Midbrain (tissue), 1 donor: ENCODE measurements at regions not wholly inside any gene's neighbourhood (a gene's known extent, or its start where the extent isn't known, plus 50 kb on each side); places are given as distances from the start of the nearest gene placed in this dataset.

Source experiments
- DNase-seq: peaks from one replicate; lab custom pipeline; 2025; lab: John Stamatoyannopoulos, UW

GRCh38 chr4:124469981-124470380 is 242.6 kb downstream of the ANKRD50 start:
- no peak for DNase-seq

DNA sequence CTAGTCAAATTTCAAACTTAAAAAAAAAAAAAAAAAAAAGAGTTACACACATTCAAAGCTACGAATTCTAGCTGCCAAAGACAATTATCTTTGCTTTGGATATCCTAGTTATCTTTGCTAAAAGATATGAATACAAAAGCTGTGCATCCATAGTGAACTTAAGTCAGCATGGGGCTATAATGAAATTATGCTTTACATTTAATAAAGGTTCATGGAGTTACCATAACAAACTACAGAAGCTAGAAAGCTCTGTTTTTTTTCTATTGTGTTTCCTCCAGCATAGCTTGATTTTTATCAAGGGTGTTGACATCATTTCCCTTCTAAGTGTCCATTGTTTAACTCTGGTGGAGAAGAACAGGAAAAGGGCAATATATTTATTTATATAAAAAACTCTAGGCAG is 234.1 kb downstream of the ANKRD50 start:
- DNase-seq: no peak

DNA sequence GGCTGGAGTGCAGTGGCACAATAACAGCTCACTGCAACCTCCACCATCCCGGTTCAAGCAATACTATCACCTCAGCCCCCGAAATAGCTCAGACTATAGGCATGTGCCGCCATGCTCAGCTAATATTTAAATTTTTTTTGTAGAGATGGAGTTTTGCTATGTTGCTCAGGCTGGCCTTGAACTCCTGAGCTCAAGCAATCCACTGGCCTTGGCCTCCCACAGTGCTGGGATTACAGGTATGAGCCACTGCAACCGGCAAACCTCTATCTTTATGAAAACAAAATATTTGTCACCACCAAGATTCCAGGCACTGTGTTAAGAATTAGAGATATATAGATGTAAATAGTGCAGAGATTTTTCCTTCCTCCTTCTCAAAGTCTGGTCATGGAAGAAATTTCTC is 232.5 kb downstream of the ANKRD50 start:
- DNase-seq: no peak

GRCh38 chr4:124481123-124481522 is 231.4 kb downstream of the ANKRD50 start:
- DNase-seq: no peak

GRCh38 chr4:124483048-124483906 is 229.3 kb downstream of the ANKRD50 start:
- DNase-seq: no peak

DNA sequence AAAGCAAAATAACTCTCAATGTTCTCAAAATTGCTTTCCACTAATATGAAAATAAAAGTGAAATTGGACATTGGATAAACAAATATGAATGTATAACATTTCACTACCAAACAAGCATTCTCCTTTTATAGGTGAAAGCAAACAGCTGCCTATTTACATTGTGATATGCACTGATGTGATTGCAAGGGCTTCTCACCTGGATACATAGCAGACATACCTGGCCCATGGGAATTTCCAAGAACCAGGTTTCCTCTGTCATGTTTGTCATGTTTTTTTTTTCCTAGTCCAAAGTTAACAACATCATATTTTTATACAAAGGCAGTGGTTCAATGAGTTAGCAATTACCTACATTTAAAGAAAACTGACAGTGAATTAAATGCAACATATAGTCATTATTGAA is 228.5 kb downstream of the ANKRD50 start:
- no peak for DNase-seq

GRCh38 chr4:124484940-124485339 is 227.6 kb downstream of the ANKRD50 start:
- no peak for DNase-seq

- DNase-seq: no peak
These were observed 226.1 kb downstream of the ANKRD50 start for GRCh38 chr4:124486423-124486822.

DNA sequence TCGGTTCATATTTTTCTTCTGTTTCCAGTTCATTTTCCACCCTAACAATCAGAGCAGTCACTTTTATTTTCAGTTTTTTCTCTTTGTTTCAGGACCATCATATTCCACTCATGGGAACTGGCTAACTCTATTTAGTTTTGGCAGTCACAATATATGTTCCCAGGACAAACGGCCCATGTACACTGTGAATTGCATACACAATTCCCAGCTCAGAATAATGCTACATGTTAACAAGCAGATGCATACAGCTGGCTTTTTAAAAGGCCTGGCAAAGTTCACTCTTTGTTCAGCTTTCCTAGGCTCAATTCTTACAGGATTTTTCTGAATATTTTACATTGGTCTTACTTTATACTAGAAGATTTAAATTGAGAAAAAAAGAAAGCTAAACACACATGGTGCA is 224.9 kb downstream of the ANKRD50 start:
- DNase-seq: no peak

GRCh38 chr4:124491361-124492145 is 221.0 kb downstream of the ANKRD50 start:
- no peak for DNase-seq

DNA sequence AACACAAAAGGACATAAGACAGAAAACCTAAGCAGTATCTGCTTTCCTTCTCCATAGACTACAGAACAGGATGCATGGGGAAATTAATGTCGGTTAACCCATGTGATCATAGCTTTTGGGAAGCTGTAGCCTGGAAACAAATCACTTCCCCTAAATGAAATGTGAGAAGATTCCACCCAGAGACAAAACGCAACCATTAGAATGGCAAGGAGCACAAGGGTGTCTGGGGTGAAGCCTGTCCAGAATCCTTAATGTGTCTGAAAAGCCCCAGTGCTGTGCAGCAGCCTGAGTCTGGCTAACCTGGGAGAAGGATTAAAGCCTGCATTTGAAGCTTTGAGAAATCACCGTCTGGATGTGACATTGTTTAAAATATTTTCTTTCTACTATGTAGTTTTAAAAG is 213.3 kb downstream of the ANKRD50 start:
- no peak for DNase-seq

DNA sequence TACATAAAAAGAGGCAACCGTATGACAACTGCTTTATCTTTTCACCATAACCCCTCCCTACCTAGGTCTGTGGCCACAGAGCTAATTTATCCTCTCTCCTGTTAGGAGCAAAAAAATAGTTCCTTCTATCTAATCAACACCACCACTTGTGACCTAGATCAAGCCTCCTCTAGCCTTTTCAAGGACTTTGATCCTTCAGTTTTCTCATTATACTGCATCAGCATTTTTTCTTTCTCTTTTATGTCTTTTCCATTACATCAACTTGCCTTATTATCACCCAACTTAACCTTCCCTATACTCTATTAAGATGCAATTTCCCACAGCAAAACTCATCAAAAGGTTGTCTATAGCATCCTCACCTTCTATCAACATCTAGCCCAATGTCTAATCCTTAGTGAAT is 211.0 kb downstream of the ANKRD50 start:
- no peak for DNase-seq

GRCh38 chr4:124504431-124504830 is 208.1 kb downstream of the ANKRD50 start:
- DNase-seq: no peak

DNA sequence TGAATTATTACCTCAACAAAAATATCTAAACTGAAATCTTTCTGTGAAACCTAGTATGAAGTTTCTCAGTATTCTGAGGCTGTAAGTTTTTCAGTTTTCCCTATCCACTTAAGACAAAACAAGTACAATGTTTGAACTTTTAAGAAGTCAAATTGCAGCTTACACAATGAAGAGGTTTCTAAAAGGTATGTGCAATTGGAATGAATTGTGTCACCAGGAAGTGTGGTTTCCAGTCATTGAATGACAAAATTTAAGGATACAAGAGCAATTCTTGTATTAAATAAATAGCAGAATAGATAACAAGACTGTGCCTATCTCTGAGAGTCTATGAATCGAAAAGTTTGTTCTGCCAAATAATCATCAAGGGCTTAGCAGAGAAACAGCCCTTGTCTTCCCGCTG is 207.3 kb downstream of the ANKRD50 start:
- DNase-seq: no peak

GRCh38 chr4:124509151-124509550 is 203.4 kb downstream of the ANKRD50 start:
- DNase-seq: no peak

GRCh38 chr4:124514588-124514987 is 197.9 kb downstream of the ANKRD50 start:
- DNase-seq: no peak

GRCh38 chr4:124515591-124515990 is 196.9 kb downstream of the ANKRD50 start:
- DNase-seq: no peak

GRCh38 chr4:124519196-124519595 is 193.3 kb downstream of the ANKRD50 start:
- DNase-seq: no peak

- no peak for DNase-seq
These were observed 188.7 kb downstream of the ANKRD50 start for GRCh38 chr4:124523816-124524215.

DNA sequence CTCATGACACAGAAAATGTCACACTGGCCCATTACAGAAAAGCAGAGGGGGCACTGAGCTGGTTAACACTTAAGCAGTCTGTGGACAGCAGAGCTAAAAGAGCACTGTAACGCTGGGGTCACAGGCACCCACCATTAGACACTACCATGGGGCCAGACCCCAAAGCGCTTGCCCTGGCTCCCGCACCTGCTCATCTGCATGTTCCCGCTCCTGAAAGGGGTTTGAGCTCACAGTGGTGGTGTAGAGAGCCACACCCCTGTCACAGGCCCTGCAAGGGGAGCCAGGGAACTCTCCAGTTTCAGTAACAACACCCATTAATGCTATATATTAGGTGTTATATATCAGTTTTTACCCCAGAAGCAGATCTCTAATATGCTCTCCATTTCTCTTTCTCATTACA is 187.0 kb downstream of the ANKRD50 start:
- DNase-seq: no peak

- no peak for DNase-seq
These were observed 186.2 kb downstream of the ANKRD50 start for GRCh38 chr4:124526331-124526730.

- no peak for DNase-seq
These were observed 185.8 kb downstream of the ANKRD50 start for GRCh38 chr4:124526769-124527168.

GRCh38 chr4:124527364-124527763 is 185.2 kb downstream of the ANKRD50 start:
- DNase-seq: no peak
